ENCODE measurements at regions not wholly inside any gene's neighbourhood (a gene's known extent, or its start where the extent isn't known, plus 50 kb on each side); places are given as distances from the start of the nearest gene placed in this dataset.

DNA sequence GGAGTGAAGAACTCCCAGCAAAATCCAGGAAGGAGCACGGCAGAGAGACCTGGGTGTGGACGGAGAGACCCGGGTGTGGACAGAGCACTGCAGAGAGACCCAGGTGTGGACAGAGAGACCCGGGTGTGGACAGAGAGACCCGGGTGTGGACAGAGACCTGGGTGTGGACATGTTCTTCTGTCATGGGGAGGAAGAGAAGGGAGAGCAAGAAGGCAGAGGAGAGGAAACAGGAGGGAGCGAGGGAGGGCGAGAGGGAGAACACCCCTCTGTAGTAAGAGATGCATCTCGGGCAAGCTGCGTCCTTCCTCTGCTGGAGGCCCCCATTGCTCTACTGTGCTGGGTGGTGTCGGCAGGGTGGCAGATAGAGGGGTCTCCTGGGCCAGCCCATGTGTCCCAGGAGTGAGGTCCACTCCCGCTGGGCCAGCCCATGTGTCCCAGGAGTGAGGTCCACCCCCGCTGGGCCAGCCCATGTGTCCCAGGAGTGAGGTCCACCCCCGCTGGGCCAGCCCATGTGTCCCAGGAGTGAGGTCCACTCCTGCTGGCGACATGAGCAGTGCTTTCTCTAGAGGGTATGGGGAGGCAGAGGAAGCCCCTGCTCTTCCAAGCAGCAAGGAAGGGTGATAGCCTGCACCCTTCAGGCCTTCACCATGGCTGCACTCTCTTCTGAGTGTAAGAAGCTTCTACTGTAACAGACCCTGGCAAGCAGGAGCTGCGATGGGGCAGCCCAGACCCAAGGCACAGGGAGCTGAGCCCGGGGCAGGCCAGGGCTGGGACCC lies 934.2 kb downstream of the BRD1 start:
- peaks cover 0 to 25% (median 0%) of the 10 kb centered on the region in 3 donors for H3K9me3 ChIP-seq (ENCODE audit: control extremely low read depth in 1 of 3, control insufficient read depth in 2 of 3, insufficient read depth in 1 of 3, low read length in 2 of 3)
- no peak overlapping the region for H2AFZ ChIP-seq (ENCODE audit: insufficient read depth, low read depth, low read length, poor library complexity, severe bottlenecking)
- H4K20me1 ChIP-seq (ENCODE audit: control insufficient read depth, insufficient read depth, low read length, poor library complexity, severe bottlenecking), result no peaks in the 10 kb centered on the region
- no peak for TF ChIP-seq EZH2 (IDR thresholded peaks at IDR 0.05; ENCODE audit: borderline replicate concordance, insufficient read depth, low read depth, low read length, poor library complexity, severe bottlenecking)
- TF ChIP-seq, protein P1, sequence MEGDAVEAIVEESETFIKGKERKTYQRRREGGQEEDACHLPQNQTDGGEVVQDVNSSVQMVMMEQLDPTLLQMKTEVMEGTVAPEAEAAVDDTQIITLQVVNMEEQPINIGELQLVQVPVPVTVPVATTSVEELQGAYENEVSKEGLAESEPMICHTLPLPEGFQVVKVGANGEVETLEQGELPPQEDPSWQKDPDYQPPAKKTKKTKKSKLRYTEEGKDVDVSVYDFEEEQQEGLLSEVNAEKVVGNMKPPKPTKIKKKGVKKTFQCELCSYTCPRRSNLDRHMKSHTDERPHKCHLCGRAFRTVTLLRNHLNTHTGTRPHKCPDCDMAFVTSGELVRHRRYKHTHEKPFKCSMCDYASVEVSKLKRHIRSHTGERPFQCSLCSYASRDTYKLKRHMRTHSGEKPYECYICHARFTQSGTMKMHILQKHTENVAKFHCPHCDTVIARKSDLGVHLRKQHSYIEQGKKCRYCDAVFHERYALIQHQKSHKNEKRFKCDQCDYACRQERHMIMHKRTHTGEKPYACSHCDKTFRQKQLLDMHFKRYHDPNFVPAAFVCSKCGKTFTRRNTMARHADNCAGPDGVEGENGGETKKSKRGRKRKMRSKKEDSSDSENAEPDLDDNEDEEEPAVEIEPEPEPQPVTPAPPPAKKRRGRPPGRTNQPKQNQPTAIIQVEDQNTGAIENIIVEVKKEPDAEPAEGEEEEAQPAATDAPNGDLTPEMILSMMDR (IDR thresholded peaks at IDR 0.05), result no peak
- no peaks in the 10 kb centered on the region for H3K27me3 ChIP-seq (replicated peaks in 1 of 4; ENCODE audit: control extremely low read depth in 1 of 4, control insufficient read depth in 3 of 4, insufficient read depth in 4 of 4, low read length in 3 of 4)
- ATAC-seq (ENCODE audit: low read depth) (no peak), DNase-seq (no peak)
- Mint-ChIP-seq H3K4me3 (no peak overlapping the region), H3K27ac (no peak overlapping the region), H3K9me3 (ENCODE audit: insufficient read depth) (no peaks in the 10 kb centered on the region), H3K27me3 (no peaks in the 10 kb centered on the region), H3K4me1 (no peaks in the 10 kb centered on the region)
- no peaks in the 10 kb centered on the region for H3K36me3 ChIP-seq (replicated peaks in 1 of 2; ENCODE audit: control extremely low read depth in 1 of 2, control insufficient read depth in 1 of 2, extremely low read depth in 1 of 2, insufficient read depth in 2 of 2, low read length in 1 of 2)
- intact Hi-C loops (cut with micrococcal nuclease), result no loop called here
- WGBS (ENCODE audit: insufficient coverage), result 93% methylated on average over 11 of the region's 16 CpGs
- H3K4me2 ChIP-seq (replicated peaks; ENCODE audit: low read depth, low read length, poor library complexity, severe bottlenecking), result no peak overlapping the region
- H3K27ac ChIP-seq (ENCODE audit: low read length in 2 of 2), result no peak overlapping the region
- no peak overlapping the region for H3K4me3 ChIP-seq (ENCODE audit: control extremely low read depth in 1 of 5, extremely low read depth in 1 of 5, insufficient read depth in 1 of 5, low read depth in 2 of 5, low read length in 4 of 5)
- no peak overlapping the region for H3K9ac ChIP-seq (ENCODE audit: low read length)
- ChIA-PET CTCF (no interaction called here), POLR2A (no interaction called here)
- no peaks in the 10 kb centered on the region for H3K79me2 ChIP-seq (ENCODE audit: control insufficient read depth, insufficient read depth, low read length)
- H3K4me1 ChIP-seq (ENCODE audit: control insufficient read depth in 2 of 2, insufficient read depth in 2 of 2, low read length in 2 of 2), result no peaks in the 10 kb centered on the region

DNA sequence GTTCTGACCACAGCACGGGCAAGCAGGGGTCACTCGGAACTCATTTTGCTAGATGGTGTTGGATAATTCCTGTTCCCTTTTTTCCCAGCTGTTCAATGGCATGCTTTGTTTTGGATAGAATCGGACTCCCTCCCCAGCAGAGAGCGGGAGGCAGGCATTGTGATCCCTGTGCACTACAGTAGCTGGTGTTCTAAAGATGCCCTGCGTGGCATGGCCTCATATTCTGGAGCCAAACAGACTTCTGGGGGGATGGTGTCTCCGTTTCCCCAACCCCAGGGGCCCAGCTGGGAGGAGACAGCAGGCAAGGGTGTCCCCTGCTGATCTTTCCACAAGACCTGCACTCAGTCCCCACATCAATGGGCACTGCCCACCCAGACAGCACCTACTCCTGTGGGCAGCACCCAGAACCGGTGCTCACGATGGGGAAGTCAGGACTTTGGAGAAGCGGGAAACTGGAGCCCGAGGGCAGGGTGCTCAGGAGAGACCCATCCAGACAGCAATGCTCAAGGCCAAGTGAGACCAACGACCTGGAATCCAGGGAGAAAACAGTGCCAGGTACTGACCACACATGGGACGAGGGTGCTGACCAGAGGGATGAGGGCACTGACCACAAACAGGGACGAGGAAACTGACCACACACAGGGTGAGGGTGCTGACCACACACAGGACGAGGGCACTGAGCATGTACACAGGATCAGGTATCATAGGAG lies 934.9 kb downstream of the BRD1 start:
- H3K9me3 Mint-ChIP-seq (ENCODE audit: insufficient read depth), result no peaks in the 10 kb centered on the region
- DNase-seq (no peak), ATAC-seq (ENCODE audit: low read depth) (no peak)
- no peak overlapping the region for H3K27ac Mint-ChIP-seq
- TF ChIP-seq, protein P1 (IDR thresholded peaks at IDR 0.05), result no peak
- TF ChIP-seq EZH2 (IDR thresholded peaks at IDR 0.05; ENCODE audit: borderline replicate concordance, insufficient read depth, low read depth, low read length, poor library complexity, severe bottlenecking), result no peak
- ChIA-PET CTCF (no interaction called here), POLR2A (no interaction called here)
- H4K20me1 ChIP-seq (ENCODE audit: control insufficient read depth, insufficient read depth, low read length, poor library complexity, severe bottlenecking), result no peaks in the 10 kb centered on the region
- intact Hi-C loops (cut with micrococcal nuclease), result no loop called here
- H3K9me3 ChIP-seq (ENCODE audit: control extremely low read depth in 1 of 3, control insufficient read depth in 2 of 3, insufficient read depth in 1 of 3, low read length in 2 of 3), result peaks cover 0 to 22% (median 0%) of the 10 kb centered on the region in 3 donors
- no peak overlapping the region for H3K4me2 ChIP-seq (replicated peaks; ENCODE audit: low read depth, low read length, poor library complexity, severe bottlenecking)
- H3K4me1 Mint-ChIP-seq, result no peaks in the 10 kb centered on the region
- H3K27me3 Mint-ChIP-seq, result no peaks in the 10 kb centered on the region
- WGBS (ENCODE audit: insufficient coverage), result 75% methylated on average over 14 of the region's 14 CpGs
- H3K9ac ChIP-seq (ENCODE audit: low read length), result no peak overlapping the region
- H2AFZ ChIP-seq (ENCODE audit: insufficient read depth, low read depth, low read length, poor library complexity, severe bottlenecking), result no peak overlapping the region
- no peak overlapping the region for H3K27ac ChIP-seq (ENCODE audit: low read length in 2 of 2)
- no peaks in the 10 kb centered on the region for H3K4me1 ChIP-seq (ENCODE audit: control insufficient read depth in 2 of 2, insufficient read depth in 2 of 2, low read length in 2 of 2)
- no peaks in the 10 kb centered on the region for H3K27me3 ChIP-seq (replicated peaks in 1 of 4; ENCODE audit: control extremely low read depth in 1 of 4, control insufficient read depth in 3 of 4, insufficient read depth in 4 of 4, low read length in 3 of 4)
- H3K4me3 Mint-ChIP-seq, result no peak overlapping the region
- H3K36me3 ChIP-seq (replicated peaks in 1 of 2; ENCODE audit: control extremely low read depth in 1 of 2, control insufficient read depth in 1 of 2, extremely low read depth in 1 of 2, insufficient read depth in 2 of 2, low read length in 1 of 2), result no peaks in the 10 kb centered on the region
- H3K79me2 ChIP-seq (ENCODE audit: control insufficient read depth, insufficient read depth, low read length), result no peaks in the 10 kb centered on the region
- H3K4me3 ChIP-seq (ENCODE audit: control extremely low read depth in 1 of 5, extremely low read depth in 1 of 5, insufficient read depth in 1 of 5, low read depth in 2 of 5, low read length in 4 of 5), result no peak overlapping the region
